ENCODE measurements at regions not wholly inside any gene's neighbourhood (a gene's known extent, or its start where the extent isn't known, plus 50 kb on each side); places are given as distances from the start of the nearest gene placed in this dataset.

- DNase-seq = no peak
Measured at GRCh38 chr14:98085751-98086150, 1186.2 kb downstream of the BCL11B start.

- DNase-seq = no peak
Measured at GRCh38 chr14:98093111-98093510, 1178.9 kb downstream of the BCL11B start.

GRCh38 chr14:98099527-98099926 lies 1172.5 kb downstream of the BCL11B start:
- no peak for DNase-seq

DNA sequence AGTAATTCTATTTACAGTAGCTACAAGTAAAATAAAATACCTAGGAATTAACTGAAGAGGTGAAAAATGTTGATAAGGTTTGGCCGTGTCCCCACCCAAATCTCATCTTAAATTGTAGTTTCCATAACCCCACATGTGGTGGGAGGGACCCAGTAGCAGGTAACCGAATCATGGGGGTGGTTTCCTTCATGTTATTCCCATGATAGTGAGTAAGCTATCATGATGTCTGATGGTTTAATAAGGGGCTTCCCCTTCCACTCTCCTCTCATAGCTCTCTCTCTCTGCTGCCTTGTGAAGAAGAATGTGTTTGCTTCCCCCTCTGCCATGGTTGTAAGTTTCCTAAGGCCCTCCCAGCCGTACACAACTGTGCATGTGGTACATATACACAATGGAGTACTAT lies 1170.7 kb downstream of the BCL11B start:
- no peak for DNase-seq

GRCh38 chr14:98103705-98104104 lies 1168.3 kb downstream of the BCL11B start:
- DNase-seq = no peak

DNA sequence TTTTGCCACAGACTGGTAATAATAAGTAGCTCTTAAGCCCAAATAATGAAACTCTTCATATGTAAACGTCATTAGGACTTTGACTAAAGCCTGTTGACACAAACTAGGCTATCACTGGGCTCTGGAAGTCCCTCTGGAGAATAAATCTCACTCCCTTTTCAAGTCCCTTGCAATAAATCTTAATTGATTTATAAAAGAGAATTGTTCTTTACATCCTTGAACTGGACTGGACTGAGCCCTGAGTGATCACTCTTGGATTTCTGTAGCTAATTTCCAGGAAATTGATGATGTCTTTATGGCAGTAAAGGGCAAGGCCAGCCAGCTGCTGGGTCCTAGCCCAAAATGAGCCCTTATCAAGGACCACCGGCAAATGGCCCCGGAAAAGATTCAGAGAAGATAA lies 1162.7 kb downstream of the BCL11B start:
- no peak for DNase-seq

DNA sequence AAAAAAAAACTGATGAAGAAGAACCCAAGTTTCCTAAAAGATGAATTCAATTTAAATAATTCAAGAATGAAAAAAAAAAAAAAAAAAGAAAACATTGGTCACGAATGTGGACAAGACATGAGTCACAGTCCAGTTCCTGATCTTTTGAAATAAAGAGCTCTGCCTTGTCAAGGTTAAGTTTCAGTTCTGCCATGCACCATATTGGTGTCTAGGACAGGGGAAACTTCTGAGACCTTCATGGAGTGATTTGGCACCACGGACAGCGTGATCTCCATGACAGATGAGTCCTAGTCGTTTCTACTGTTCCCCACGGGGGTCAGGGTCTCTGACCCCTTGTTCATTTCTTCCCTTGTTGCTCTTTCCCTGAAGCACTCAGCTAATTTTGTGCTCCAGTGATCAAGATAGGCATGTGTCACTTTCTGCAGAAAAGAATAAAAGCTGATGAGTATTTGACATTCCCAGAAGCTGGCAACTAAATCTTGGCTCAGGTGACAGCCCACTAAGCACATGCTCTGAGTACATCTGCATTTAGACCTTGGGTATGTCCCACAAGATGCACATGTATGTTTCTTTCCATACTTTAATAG lies 1159.7 kb downstream of the BCL11B start:
- no peak for DNase-seq

DNA sequence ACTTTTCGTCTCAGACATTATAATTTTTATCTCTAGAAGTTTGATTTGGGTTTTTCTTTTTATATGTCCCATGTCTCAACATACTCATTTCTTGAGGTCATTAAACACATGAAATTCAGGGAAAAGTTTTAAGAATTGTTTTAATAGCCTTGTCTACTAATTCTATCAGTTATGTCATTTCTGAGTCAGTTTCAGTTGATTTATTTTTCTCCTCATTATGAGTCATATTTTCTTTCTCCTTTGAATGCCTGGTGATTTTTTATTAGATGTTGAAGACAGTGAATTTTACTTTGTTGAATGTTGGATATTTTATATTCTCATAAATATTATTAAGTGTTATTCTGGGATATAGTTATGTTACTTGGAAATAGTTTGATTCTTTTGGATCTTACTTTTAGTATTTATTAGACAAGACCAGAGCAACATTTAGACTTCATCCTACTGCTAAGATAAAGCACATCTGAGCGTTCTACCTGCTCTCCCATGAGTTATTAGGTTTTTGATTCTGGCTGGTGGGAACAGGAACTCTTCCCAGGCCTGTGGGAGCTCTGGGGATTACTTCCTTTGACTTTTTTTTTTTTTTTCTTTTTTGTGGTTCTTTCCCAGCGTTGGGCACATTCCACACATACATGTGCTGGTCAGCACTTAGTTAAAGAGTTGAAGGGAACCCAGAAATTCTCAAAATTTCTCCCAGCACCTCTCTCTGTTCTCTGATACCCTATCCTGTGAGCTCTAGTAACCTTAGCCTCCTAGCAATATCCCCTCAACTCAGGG lies 1157.7 kb downstream of the BCL11B start:
- no peak for DNase-seq

GRCh38 chr14:98114946-98115345 lies 1157.1 kb downstream of the BCL11B start:
- DNase-seq = no peak

GRCh38 chr14:98118749-98119148 lies 1153.2 kb downstream of the BCL11B start:
- DNase-seq = no peak

GRCh38 chr14:98119739-98120138 lies 1152.3 kb downstream of the BCL11B start:
- DNase-seq = no peak

GRCh38 chr14:98120831-98121464 lies 1151.0 kb downstream of the BCL11B start:
- DNase-seq = no peak

DNA sequence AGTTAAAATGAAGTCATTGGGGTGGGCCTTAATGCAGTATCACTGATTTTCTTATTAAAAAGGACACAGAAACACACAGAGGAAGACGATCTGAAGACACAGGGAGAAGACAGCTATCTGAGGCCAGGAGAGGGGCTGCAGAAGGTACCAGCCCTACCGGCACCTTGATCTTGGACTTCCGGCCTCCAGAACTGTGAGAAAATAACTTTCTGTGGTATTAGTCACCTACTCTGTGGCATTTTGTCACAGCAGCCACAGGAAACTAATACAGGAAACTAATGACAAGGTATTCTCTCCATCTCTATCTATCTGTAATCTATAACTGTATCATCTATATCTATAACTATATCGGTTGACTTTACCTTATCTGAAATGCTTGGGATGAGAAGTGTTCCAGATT lies 1149.5 kb downstream of the BCL11B start:
- DNase-seq = no peak

DNA sequence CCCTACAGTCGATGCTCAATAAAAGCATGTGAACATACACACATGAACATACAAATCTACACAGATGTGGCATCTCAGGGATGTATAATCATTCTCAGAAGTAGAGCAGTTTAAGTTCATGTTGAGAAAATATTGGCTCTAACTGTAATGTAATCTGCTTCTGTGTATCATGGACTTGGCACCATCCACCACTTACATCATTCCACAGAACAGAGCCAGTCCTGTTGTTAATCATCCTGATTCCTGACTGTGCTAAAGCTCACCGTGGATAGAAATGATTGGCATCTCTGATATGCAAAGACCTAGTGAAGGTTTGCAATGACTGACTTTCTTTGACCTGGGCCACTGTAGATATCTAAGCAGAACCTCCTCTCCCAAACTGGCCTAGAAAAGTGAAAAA lies 1141.3 kb downstream of the BCL11B start:
- DNase-seq = no peak

GRCh38 chr14:98131406-98131805 lies 1140.6 kb downstream of the BCL11B start:
- no peak for DNase-seq

DNA sequence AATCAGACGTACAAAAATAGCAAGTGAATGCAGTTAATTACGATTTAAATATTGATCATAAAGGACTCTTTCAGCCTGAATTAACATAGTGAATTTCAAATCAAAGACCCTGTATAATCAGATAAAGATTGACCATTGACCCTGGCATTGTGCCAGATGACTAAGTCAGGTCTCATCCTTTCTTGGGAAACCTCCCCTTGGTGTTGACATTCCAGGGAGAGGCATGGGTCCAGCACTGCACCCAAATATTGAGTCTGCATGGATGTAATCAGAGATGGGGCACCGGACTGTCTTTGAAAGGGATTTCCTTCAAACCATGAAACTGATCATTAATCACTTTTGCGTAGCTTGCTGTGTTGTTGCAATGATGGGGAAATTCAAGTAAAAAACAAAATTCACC lies 1138.2 kb downstream of the BCL11B start:
- no peak for DNase-seq

DNA sequence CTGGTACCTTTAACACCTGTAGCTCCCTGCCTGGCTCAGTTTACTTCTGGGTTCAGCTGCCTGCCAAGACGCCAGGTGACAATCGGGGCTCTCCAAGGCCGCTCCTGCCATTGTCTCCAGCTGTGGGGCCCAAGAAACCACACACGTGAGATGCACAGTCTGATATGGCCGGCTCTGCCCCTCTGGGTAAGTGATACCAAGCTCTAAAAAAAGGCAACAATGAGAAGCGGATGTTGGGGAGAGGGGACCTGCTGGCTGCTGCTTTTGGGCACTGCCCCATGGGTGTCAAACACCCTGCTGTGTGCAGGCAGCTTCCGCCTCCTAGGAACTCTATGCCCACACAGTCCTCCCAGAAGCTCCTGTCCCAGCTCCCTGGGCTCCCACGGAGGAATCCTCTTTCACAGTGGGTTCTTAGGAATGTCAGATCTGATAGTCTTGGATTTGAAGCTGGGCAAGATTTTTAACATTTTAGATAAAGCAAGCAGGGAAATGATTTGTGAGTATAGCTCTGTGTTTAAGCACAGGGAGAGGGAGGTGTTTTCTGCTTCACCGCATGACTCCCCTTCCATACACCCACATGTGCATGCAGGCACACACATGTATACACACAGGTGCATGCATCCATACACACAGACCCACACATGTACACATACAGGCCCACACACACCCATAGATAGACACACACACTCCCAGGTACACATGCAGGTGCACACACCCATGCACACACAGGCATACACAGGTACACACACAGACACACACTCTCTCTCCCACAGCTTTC lies 1135.8 kb downstream of the BCL11B start:
- no peak for DNase-seq

DNA sequence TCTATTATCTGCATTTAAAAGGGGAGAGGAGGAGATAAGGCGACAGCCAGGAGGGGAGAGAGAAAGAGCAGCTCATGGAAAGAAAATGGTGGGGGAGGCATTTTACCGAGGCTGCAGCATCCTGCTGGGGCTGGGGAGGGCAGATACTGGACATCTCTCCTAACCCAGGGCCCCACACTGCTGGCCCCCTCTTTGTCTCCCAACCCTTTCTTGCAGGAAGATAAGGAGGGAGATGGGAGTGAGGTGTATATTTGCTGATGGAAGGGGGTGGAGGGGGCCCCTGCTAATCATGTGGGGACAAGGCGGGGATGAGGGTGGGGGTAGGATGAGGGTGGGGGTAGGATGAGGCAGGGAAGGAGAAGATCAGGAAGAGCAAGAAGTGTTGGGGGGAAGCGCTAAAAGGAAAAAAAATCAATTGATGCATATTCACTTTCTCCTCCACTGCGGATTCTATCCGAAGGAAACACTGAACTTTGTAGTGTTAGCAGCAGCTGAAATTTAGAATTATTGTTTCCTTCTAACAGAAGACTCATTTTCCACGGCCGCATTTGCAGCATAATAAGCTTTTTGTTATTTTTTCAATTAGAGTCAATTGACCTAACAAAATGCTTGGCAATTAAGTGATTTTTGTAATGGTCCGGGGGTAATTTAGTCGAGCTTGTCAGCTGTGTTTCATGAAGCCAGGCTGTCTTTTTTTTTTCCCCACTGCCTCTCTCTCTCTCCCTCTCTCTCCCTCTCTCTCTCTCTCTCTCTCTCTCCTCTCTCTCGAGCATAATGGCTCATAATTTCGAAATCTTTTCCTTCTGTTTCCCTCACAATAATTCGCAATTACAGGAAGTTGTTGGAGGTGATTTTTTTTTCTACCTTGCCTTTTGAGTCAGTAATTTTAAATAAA lies 1134.6 kb downstream of the BCL11B start:
- DNase-seq = no peak

- DNase-seq = peak; percentile 4
Measured at GRCh38 chr14:98138666-98139065, 1133.3 kb downstream of the BCL11B start.

GRCh38 chr14:98140862-98141530 lies 1131.0 kb downstream of the BCL11B start:
- no peak for DNase-seq

DNA sequence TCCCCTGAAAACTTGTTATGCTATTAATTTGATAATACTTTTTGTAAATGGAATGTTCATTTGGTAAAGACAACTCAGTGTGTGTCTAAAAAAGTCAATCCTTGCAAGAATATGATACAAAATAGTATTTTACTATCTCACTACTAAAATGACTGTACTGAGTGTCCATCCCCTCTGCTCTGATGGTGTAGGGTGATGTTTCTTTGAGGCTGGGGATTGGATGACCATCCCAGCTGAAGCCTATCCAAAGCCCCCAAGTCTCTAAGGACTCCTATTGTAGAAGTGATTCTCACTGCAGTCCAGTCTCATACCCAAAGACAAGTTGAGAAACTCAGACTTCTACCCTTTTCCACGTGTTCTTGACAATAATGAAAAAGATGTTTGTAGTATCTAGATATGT lies 1128.4 kb downstream of the BCL11B start:
- DNase-seq = no peak

GRCh38 chr14:98144964-98145363 lies 1127.0 kb downstream of the BCL11B start:
- DNase-seq = no peak

Measured in NCI-H446 treated with DMSO at 0.1 percent for 48 hours (cell line).